Body of pancreas (tissue), 4 donors: ENCODE measurements at regions not wholly inside any gene's neighbourhood (a gene's known extent, or its start where the extent isn't known, plus 50 kb on each side); places are given as distances from the start of the nearest gene placed in this dataset.

Source experiments
- ATAC-seq: fragments of 150-250 bp; one replicate; pipeline ENCODE4 v1.9.1; 2016
- DNase-seq, 4 donors: peaks; one replicate each; pipeline ENCODE4 v3.0.0-alpha.2; 2019
- H3K27ac ChIP-seq, 4 donors: fragments of 200-600 bp; sonication (generic); 1 replicate in 3 of 4; 2 replicates in 1 of 4; pipeline versions ENCODE4 v1.5.1 to v1.6.1; 2016 to 2019; ENCODE audit warnings: mild to moderate bottlenecking in 1 of 4, mixed read lengths in 1 of 4, moderate library complexity in 1 of 4
- H3K27me3 ChIP-seq, 2 donors: fragments of 200-600 bp; sonication (generic); one replicate each; pipeline ENCODE4 v1.6.0; 2016; ENCODE audit warnings: mild to moderate bottlenecking in 1 of 2
- H3K36me3 ChIP-seq, 2 donors: fragments of 200-600 bp; sonication (generic); replicated peaks in 1 of 2; 2 replicates each; pipeline ENCODE4 v1.5.1; 2016; ENCODE audit warnings: low read depth in 2 of 2; ENCODE audit not compliant: insufficient read depth in 1 of 2
- H3K4me1 ChIP-seq: fragments of 200-600 bp; sonication (generic); one replicate; pipeline ENCODE4 v1.6.0; 2016
- H3K4me3 ChIP-seq, 2 donors: fragments of 200-600 bp; sonication (generic); 1 replicate in 1 of 2; 2 replicates in 1 of 2; pipeline ENCODE4 v1.5.1; 2016 to 2019
- H3K9me3 ChIP-seq, 3 donors: fragments of 200-600 bp; sonication (generic); 1 replicate in 2 of 3; 2 replicates in 1 of 3; pipeline ENCODE4 v1.5.1; 2016
- POLR2A ChIP-seq, 3 donors: fragments of 450-650 bp; IDR thresholded peaks; one replicate each; pipeline ENCODE4 v1.6.1; 2016; ENCODE audit warnings: antibody characterized with exemption in 3 of 3, mild to moderate bottlenecking in 2 of 3
- WGBS, 2 donors: methylation state at CpG; one replicate each; pipeline ENCODE4 v1.1.5; 2017; 5-methylcytosine and 5-hydroxymethylcytosine counted together
- intact Hi-C: fragments of 100-400 bp; cut with DNase I; formaldehyde crosslinking; loops from one replicate; pipeline ENCODE4 v1.15.1; 2023
- TF ChIP-seq, protein P1 (sequence below), 7 experiments: fragments of 450-650 bp in 4 of 7; fragments of 200-600 bp in 3 of 7; sonication (generic) in 3 of 7; IDR thresholded peaks; one replicate each; pipeline ENCODE4 v1.5.1; 2016 to 2019; ENCODE audit warnings: antibody characterized with exemption in 7 of 7

DNA sequence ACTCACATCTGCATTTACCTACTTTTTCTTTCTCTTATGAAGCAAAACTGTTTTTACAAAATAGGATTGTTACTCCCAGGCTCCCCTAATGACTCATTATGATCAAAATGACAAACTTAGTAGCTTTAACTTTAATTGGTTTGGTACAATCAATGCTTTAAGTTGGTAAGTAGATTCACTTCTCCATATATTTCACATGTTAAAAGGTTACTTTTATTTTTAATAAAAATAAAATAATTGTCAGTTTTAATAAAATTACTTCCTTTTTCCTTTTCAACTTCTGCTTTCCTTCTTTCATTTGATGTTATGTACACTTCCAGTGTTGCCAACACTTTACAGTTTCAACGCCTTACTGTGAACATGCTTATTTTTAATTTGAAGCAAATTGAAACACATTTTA lies 477.6 kb downstream of the SETD4 start:
- Histone ChIP-seq H3K27ac (no peak overlapping the region), H3K4me1 (peaks cover 9% of the 10 kb centered on the region), H3K27me3 (no peaks in the 10 kb centered on the region), H3K36me3 (no peaks in the 10 kb centered on the region), H3K9me3 (no peaks in the 10 kb centered on the region), H3K4me3 (no peak overlapping the region)
- 71 to 78% methylated on average over 1 of the region's 1 CpG for WGBS, 2 donors
- ATAC-seq (no peak), DNase-seq (no peak)
- intact Hi-C loops: no loop called here
- TF ChIP-seq, protein P1, sequence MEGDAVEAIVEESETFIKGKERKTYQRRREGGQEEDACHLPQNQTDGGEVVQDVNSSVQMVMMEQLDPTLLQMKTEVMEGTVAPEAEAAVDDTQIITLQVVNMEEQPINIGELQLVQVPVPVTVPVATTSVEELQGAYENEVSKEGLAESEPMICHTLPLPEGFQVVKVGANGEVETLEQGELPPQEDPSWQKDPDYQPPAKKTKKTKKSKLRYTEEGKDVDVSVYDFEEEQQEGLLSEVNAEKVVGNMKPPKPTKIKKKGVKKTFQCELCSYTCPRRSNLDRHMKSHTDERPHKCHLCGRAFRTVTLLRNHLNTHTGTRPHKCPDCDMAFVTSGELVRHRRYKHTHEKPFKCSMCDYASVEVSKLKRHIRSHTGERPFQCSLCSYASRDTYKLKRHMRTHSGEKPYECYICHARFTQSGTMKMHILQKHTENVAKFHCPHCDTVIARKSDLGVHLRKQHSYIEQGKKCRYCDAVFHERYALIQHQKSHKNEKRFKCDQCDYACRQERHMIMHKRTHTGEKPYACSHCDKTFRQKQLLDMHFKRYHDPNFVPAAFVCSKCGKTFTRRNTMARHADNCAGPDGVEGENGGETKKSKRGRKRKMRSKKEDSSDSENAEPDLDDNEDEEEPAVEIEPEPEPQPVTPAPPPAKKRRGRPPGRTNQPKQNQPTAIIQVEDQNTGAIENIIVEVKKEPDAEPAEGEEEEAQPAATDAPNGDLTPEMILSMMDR (IDR thresholded peaks at IDR 0.05): no peak
- no peak for TF ChIP-seq POLR2A (IDR thresholded peaks at IDR 0.05)

DNA sequence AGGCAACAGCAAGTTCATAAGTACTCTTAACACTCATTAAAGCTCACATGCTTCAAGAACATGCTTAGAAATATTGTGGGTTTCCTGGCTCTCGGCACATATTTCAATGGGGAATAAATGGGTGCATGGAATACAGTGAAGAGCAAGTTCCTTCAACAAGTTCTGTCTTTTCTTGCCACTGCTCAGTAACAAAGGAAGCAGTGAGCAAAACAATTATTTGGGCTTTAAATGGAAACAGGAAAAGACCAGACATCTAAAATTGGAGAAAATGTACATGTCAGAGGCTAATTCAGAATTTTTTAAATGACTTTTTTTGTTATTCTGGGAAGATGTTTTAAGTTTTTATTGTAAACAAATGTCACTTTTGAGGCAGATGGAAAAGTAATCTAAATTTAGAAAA lies 478.7 kb downstream of the SETD4 start:
- intact Hi-C loops: no loop called here
- no peak for DNase-seq

DNA sequence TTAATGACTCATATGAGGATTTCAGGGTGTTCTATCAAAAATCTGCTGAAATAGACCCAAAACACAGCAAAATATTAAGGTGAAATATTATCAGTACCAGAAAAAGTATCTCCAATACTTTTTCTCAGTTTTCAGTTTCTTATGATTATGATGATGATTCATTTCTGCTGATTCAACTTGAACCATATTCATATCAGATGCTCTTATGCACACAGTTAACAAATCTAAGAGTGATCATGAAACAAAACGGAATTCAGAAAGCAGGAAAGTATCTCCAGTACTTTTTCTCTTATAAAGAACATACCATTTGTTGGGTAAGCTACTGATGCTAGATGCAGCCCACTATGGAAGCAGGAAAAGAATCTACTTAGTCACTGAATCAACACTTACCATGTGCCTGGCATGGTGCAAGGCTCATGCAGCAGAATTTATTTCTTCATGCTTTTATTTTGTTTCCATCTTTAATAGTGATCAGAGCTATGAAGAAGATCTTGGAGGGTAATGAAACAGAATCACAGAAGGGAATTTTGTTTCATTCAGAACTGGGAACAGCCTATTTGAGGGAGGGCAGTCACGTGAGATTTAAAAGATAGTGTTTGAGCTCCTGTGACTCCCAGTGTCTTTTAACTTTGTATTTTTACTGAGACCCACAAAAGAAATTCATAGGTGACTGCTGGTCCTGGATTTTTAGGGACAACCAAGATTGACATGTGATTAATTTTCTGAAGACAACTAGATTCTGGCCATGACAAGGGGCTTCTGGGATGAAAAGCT lies 480.6 kb downstream of the SETD4 start:
- H3K36me3 ChIP-seq: no peaks in the 10 kb centered on the region
- no peaks in the 10 kb centered on the region for H3K9me3 ChIP-seq
- no peak overlapping the region for H3K4me3 ChIP-seq
- H3K27ac ChIP-seq: no peak overlapping the region
- ATAC-seq: no peak
- no peaks in the 10 kb centered on the region for H3K4me1 ChIP-seq
- 67 to 77% methylated on average over 2 of the region's 2 CpGs for WGBS, 2 donors
- TF ChIP-seq, protein P1 (IDR thresholded peaks at IDR 0.05): no peak
- no peak for TF ChIP-seq POLR2A (IDR thresholded peaks at IDR 0.05)
- intact Hi-C loops: no loop called here
- DNase-seq: no peak
- no peaks in the 10 kb centered on the region for H3K27me3 ChIP-seq

More for the DNA sequence above, 478.7 kb downstream of the SETD4 start:
- TF ChIP-seq, protein P1 (IDR thresholded peaks at IDR 0.05): no peak
- TF ChIP-seq POLR2A (IDR thresholded peaks at IDR 0.05): no peak
- Histone ChIP-seq H3K4me3 (no peak overlapping the region), H3K4me1 (peaks cover 9% of the 10 kb centered on the region), H3K27me3 (no peaks in the 10 kb centered on the region), H3K9me3 (no peaks in the 10 kb centered on the region), H3K27ac (no peak overlapping the region), H3K36me3 (no peaks in the 10 kb centered on the region)
- ATAC-seq: no peak
- WGBS, 2 donors: 88 to 90% methylated on average over 1 of the region's 1 CpG

DNA sequence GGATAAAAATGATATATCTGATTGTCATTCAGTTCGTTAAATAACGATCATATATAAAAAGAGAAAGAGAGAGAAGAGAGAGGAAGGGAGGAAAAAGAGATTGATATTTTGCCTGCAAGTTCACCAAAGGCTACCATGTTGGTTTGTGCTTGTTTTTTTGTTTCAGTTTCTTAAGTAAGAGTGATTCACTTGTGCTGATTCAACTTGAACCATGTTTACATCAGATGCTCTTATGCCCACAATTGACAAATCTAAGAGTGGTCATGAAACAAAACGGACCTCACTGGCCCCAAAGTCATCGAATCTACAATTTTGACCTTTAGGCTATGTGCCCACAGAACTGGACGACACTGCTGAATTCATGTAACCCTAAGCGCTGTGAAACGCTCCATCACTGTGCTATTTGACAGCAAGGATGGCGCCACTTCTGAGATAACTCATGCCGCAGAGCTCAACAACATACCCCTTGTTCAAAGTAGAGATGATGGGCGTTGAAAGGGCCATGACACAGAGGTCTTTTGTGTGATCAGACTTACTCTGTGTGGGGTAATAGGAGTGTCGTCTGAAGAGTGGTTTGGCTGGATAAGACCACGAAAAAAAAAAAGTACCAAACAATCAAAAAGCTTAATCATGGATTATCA lies 481.4 kb downstream of the SETD4 start:
- no peak overlapping the region for H3K4me3 ChIP-seq
- TF ChIP-seq POLR2A (IDR thresholded peaks at IDR 0.05): no peak
- TF ChIP-seq, protein P1 (IDR thresholded peaks at IDR 0.05): no peak
- intact Hi-C loops: no loop called here
- H3K27ac ChIP-seq: no peak overlapping the region
- WGBS, 2 donors: 84 to 86% methylated on average over 12 of the region's 12 CpGs
- DNase-seq (no peak), ATAC-seq (no peak)
- no peaks in the 10 kb centered on the region for H3K36me3 ChIP-seq
- no peaks in the 10 kb centered on the region for H3K27me3 ChIP-seq
- no peaks in the 10 kb centered on the region for H3K9me3 ChIP-seq
- H3K4me1 ChIP-seq: peaks cover 7% of the 10 kb centered on the region
